ENCODE measurements at regions not wholly inside any gene's neighbourhood (a gene's known extent, or its start where the extent isn't known, plus 50 kb on each side); places are given as distances from the start of the nearest gene placed in this dataset.
"Not testable (repeated sequence)": the region's sequence is repeated elsewhere in the genome, so short reads cannot be mapped to it uniquely, and the experiment has no call there.

DNA sequence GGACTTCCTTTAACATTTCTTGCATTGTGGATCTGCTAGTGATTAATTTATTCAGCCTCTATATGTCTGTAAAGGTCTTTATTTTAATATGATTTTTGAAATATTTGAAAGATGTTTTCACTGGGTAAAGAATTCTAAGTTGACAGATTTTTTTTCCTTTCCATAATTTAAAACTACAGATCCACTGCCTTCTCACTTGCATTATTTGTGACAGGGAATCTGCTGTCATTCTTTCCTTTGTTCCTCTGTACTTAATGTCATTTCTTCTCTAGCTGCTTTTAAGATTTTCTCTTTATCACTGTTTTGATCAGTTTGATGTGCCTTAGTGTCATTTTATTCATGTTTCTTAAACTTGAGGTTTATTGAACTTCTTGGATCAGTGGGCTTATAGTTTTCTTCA is 159.9 kb downstream of the CYB561 start:
- Histone ChIP-seq H3K36me3 (no peaks in the 10 kb centered on the region), H3K27ac (no peak overlapping the region), H3K27me3 (no peaks in the 10 kb centered on the region), H3K4me1 (no peaks in the 10 kb centered on the region), H3K9me3 (no peaks in the 10 kb centered on the region), H3K4me3 (replicated peaks in 1 of 3) (no peak overlapping the region)
- intact Hi-C loops (cut with DNase I) = no loop called here
- DNase-seq = no peak
- TF ChIP-seq, protein P1, sequence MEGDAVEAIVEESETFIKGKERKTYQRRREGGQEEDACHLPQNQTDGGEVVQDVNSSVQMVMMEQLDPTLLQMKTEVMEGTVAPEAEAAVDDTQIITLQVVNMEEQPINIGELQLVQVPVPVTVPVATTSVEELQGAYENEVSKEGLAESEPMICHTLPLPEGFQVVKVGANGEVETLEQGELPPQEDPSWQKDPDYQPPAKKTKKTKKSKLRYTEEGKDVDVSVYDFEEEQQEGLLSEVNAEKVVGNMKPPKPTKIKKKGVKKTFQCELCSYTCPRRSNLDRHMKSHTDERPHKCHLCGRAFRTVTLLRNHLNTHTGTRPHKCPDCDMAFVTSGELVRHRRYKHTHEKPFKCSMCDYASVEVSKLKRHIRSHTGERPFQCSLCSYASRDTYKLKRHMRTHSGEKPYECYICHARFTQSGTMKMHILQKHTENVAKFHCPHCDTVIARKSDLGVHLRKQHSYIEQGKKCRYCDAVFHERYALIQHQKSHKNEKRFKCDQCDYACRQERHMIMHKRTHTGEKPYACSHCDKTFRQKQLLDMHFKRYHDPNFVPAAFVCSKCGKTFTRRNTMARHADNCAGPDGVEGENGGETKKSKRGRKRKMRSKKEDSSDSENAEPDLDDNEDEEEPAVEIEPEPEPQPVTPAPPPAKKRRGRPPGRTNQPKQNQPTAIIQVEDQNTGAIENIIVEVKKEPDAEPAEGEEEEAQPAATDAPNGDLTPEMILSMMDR (IDR thresholded peaks at IDR 0.05) = no peak
- no peak for TF ChIP-seq POLR2A (IDR thresholded peaks at IDR 0.05)

DNA sequence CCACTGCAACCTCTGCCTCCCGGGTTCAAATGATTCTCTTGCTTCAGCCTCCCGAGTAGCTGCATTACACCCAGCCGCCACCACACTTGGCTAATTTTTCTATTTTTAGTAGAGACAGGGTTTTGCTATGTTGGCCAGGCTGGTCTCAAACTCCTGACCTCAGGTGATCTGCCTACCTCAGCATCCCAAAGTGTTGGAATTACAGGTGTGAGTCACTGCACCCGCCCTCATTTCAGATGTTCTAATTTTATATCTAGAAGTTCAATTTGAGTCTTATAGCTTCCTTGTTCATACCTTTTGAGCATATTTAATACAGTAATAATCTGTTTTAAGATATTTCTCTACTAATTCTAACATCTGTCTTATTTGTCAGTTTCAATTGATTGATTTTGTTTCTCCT is 159.1 kb downstream of the CYB561 start:
- intact Hi-C loops (cut with DNase I); H3K27me3 ChIP-seq: not testable (repeated sequence)
- WGBS, 2 donors = 95 to 98% methylated on average over 4 of the region's 4 CpGs

DNA sequence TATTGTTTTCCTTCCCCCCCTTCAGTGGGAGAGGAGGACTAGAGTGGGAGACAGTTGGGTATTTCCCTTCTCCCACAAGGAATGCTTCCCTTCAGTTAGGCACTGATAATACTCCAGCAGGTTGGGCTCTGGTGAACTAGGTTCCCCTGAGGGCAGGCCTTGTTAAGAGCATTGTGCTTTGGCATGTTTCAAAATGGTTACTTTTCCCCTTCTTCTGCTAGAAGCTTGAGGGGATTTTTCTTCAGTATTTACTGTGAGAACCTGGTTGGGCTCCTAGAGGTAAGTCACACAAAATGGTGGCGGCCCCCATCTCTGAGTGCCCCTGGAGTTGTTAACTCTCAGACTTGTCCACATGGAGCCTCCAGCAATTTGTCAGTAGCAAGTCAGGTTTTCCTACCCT is 156.2 kb downstream of the CYB561 start:
- no peak overlapping the region for H3K27ac ChIP-seq
- no peaks in the 10 kb centered on the region for H3K27me3 ChIP-seq
- H3K4me3 ChIP-seq (replicated peaks in 1 of 3) = no peak overlapping the region
- H3K36me3 ChIP-seq = no peaks in the 10 kb centered on the region
- TF ChIP-seq POLR2A (IDR thresholded peaks at IDR 0.05) = no peak
- TF ChIP-seq, protein P1 (IDR thresholded peaks at IDR 0.05) = no peak
- no peak for DNase-seq
- H3K9me3 ChIP-seq = no peaks in the 10 kb centered on the region
- H3K4me1 ChIP-seq = peaks cover 0 to under 1% of the 10 kb centered on the region in 2 donors
- WGBS, 2 donors = 100% methylated on average over 1 of the region's 1 CpG
- intact Hi-C loops (cut with DNase I) = no loop called here

More for the DNA sequence above, 159.1 kb downstream of the CYB561 start:
- not testable (repeated sequence) for H3K4me3 ChIP-seq (replicated peaks in 1 of 3); H3K9me3 ChIP-seq; H3K4me1 ChIP-seq; H3K36me3 ChIP-seq; DNase-seq; H3K27ac ChIP-seq

DNA sequence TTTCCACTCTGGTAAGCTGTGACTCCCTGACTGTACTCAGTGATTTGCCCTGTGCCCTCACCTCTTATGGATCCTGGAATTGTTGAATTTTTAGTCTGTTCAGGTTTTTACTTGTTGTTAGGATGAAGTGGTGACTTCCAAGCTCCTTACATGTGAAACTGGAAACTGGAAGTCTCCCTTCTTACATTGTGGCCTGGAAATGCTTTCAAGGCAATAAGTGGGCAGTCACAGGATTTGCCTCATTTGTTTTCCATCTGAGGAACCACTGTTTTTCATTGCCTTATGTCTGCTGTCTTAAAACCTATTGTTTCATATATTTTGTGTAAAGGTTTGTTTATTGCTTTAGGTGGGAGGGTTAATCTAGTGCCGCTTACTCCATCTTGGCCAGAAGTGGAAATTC is 155.8 kb downstream of the CYB561 start:
- no peaks in the 10 kb centered on the region for H3K27me3 ChIP-seq
- H3K4me1 ChIP-seq = peaks cover 0 to 5% of the 10 kb centered on the region in 2 donors
- intact Hi-C loops (cut with DNase I) = no loop called here
- no peaks in the 10 kb centered on the region for H3K9me3 ChIP-seq
- WGBS, 2 donors = 96 to 98% methylated on average over 1 of the region's 1 CpG
- TF ChIP-seq, protein P1 (IDR thresholded peaks at IDR 0.05) = no peak
- no peak for TF ChIP-seq POLR2A (IDR thresholded peaks at IDR 0.05)
- no peaks in the 10 kb centered on the region for H3K36me3 ChIP-seq
- H3K4me3 ChIP-seq (replicated peaks in 1 of 3) = no peak overlapping the region
- DNase-seq = no peak
- no peak overlapping the region for H3K27ac ChIP-seq

DNA sequence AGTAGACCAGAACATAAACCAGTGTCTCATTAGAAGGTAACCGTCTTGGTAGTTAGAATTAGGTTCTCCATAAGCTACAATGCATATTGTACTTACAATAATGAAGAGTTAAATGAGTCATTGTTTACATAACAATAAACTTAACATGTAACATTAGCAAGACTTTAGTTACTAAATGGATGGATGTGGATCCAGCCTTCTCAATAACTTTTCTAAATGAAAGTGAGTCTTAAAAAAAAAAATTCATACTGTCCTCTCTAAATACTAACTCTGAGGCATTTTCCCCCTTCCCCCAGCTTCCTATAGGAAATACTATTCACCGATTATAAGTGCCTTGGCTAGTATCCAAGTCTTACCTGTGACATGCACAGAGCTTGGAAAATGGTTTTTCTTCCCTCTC is 155.3 kb downstream of the CYB561 start:
- TF ChIP-seq, protein P1 (IDR thresholded peaks at IDR 0.05) = no peak
- TF ChIP-seq POLR2A (IDR thresholded peaks at IDR 0.05) = no peak
- no peak for DNase-seq
- H3K4me3 ChIP-seq (replicated peaks in 1 of 3) = no peak overlapping the region
- H3K27me3 ChIP-seq = no peaks in the 10 kb centered on the region
- H3K9me3 ChIP-seq = no peaks in the 10 kb centered on the region
- H3K36me3 ChIP-seq = no peaks in the 10 kb centered on the region
- no peak overlapping the region for H3K27ac ChIP-seq
- intact Hi-C loops (cut with DNase I) = no loop called here
- H3K4me1 ChIP-seq = peaks cover 0 to 7% of the 10 kb centered on the region in 2 donors
- 64 to 77% methylated on average over 2 of the region's 2 CpGs for WGBS, 2 donors

DNA sequence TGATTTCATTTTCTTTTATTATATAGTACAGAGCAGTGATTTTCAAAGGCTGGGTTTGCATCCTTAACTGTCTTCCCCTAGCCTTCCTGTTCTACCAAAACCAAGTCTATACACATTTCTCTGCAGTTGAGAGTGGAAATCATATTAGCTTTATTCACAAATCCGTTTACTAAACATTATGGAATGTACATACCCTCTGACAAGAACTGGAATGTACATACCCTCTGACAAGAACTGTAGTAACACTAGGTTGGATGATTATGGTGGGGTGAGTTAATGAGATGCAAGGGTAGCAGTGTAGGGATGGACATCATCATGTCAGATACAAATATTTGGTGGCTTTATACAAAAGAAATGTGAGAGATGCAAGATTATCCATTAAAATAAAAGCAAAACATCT is 154.8 kb downstream of the CYB561 start:
- no peak for DNase-seq
- H3K27me3 ChIP-seq = no peaks in the 10 kb centered on the region
- 88 to 94% methylated on average over 1 of the region's 1 CpG for WGBS, 2 donors
- H3K27ac ChIP-seq = no peak overlapping the region
- intact Hi-C loops (cut with DNase I) = no loop called here
- no peaks in the 10 kb centered on the region for H3K9me3 ChIP-seq
- no peak overlapping the region for H3K4me3 ChIP-seq (replicated peaks in 1 of 3)
- no peaks in the 10 kb centered on the region for H3K36me3 ChIP-seq
- peaks cover 0 to 7% of the 10 kb centered on the region in 2 donors for H3K4me1 ChIP-seq
- no peak for TF ChIP-seq POLR2A (IDR thresholded peaks at IDR 0.05)
- TF ChIP-seq, protein P1 (IDR thresholded peaks at IDR 0.05) = no peak

Data from thyroid gland (tissue), 4 donors.